ENCODE measurements at regions not wholly inside any gene's neighbourhood (a gene's known extent, or its start where the extent isn't known, plus 50 kb on each side); places are given as distances from the start of the nearest gene placed in this dataset.
"Not testable (repeated sequence)": the region's sequence is repeated elsewhere in the genome, so short reads cannot be mapped to it uniquely, and the experiment has no call there.

DNA sequence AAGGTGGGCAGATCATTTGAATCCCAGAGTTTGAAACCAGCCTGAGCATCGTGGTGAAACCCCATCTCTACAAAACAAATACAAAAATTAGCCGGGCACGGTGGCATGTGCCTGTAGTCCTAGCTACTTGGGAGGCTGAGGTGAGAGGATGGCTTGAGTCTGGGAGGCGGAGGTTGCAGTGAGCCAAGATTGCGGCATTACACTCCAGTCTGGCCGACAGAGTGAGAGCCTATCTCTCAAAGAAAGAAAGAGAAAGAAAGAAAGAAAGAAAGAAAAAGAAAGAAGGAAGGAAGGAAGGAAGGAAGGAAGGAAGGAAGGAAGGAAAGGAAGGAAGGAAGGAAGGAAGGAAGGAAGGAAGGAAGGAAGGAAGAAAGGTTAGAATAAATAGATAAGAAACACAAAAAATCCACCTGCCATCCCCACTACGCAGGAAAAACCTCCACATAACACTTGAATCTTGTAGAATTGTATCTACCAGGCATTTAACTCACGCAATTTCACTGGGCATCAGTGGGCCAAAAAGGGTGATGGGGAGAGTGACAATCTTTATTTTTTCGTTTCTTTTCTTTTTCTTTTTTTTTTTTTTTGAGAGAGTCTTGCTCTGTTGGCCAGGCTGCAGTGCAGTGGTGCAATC is 58.3 kb upstream of the PTPN1 start:
- not testable (repeated sequence) for TF ChIP-seq CTCF, POLR2A (IDR thresholded peaks at IDR 0.05)

Measured in right lobe of liver (tissue), 4 donors.